SK-N-SH (cell line): ENCODE measurements at regions not wholly inside any gene's neighbourhood (a gene's known extent, or its start where the extent isn't known, plus 50 kb on each side); places are given as distances from the start of the nearest gene placed in this dataset.

Experiments
- CTCF ChIA-PET: fragments of 300-600, 350-600 bp; formaldehyde crosslinking; extraction: SDS; loops from one replicate; lab custom pipeline; 2021; lab: Yijun Ruan, JAX
- POLR2A ChIA-PET: fragments of 350-600 bp; sonication (Branson Sonifier 250); formaldehyde crosslinking; extraction: SDS; loops from one replicate; lab custom pipeline; 2020; ENCODE audit warnings: antibody characterized with exemption, inconsistent platforms; lab: Yijun Ruan, JAX
- DNase-seq: peaks from one replicate; pipeline ENCODE4 v3.0.0; 2012
- H2AFZ ChIP-seq: fragments of 200-600 bp; sonication (generic); 2 replicates; pipeline ENCODE4 v1.8.1; 2016; ENCODE audit warnings: antibody characterized with exemption, mild to moderate bottlenecking, low read depth
- H3F3A ChIP-seq: fragments of 200-600 bp; sonication (generic); replicated peaks from 2 replicates; pipeline ENCODE3; 2016; ENCODE audit warnings: antibody characterized with exemption, mild to moderate bottlenecking; ENCODE audit not compliant: insufficient read depth
- H3K27ac ChIP-seq, 2 experiments: fragments of 200-500 bp in 1 of 2; fragments of 200-600 bp in 1 of 2; sonication (Bioruptor generic) in 1 of 2; sonication (generic), shearing (Covaris generic) in 1 of 2; 2 replicates each; pipeline versions ENCODE4 v1.5.1 to v1.6.1; 2014 to 2016; ENCODE audit warnings: low read depth in 2 of 2, inconsistent platforms in 1 of 2, low read length in 1 of 2, mild to moderate bottlenecking in 1 of 2, mixed read lengths in 1 of 2
- H3K27me3 ChIP-seq: fragments of 200-600 bp; sonication (generic), shearing (Covaris generic); 2 replicates; pipeline ENCODE4 v1.6.1; 2016; ENCODE audit warnings: mixed run types; ENCODE audit not compliant: insufficient read depth
- H3K36me3 ChIP-seq, 2 experiments: fragments of 200-500 bp in 1 of 2; fragments of 200-600 bp in 1 of 2; sonication (Bioruptor generic) in 1 of 2; sonication (generic) in 1 of 2; replicated peaks in 1 of 2; 2 replicates each; pipeline versions ENCODE3 to v1.5.1; 2014 to 2016; ENCODE audit warnings: low read length in 1 of 2, mild to moderate bottlenecking in 1 of 2; ENCODE audit not compliant: insufficient read depth in 2 of 2, control insufficient read depth in 1 of 2
- H3K4me1 ChIP-seq, 2 experiments: fragments of 200-500 bp in 1 of 2; fragments of 200-600 bp in 1 of 2; sonication (Bioruptor generic) in 1 of 2; sonication (generic), shearing (Covaris generic) in 1 of 2; 2 replicates each; pipeline versions ENCODE4 v1.5.1 to v1.6.1; 2014 to 2016; ENCODE audit warnings: low read depth in 1 of 2, low read length in 1 of 2, mixed run types in 1 of 2; ENCODE audit not compliant: insufficient read depth in 2 of 2, control insufficient read depth in 1 of 2
- H3K4me2 ChIP-seq: fragments of 200-600 bp; sonication (generic), shearing (Covaris generic); 2 replicates; pipeline ENCODE4 v1.6.1; 2017; ENCODE audit warnings: mixed run types
- H3K4me3 ChIP-seq, 2 experiments: fragments of 200-500 bp in 1 of 2; fragments of 200-600 bp in 1 of 2; sonication (Bioruptor generic) in 1 of 2; sonication (generic), shearing (Covaris generic) in 1 of 2; 2 replicates each; pipeline versions ENCODE4 v1.5.1 to v1.8.1; 2014 to 2016; ENCODE audit warnings: low read depth in 2 of 2, inconsistent platforms in 1 of 2, low read length in 1 of 2, mild to moderate bottlenecking in 1 of 2, mixed read lengths in 1 of 2, moderate library complexity in 1 of 2
- H3K79me2 ChIP-seq: fragments of 200-600 bp; sonication (generic); 2 replicates; pipeline ENCODE4 v1.8.1; 2017; ENCODE audit warnings: mild to moderate bottlenecking; ENCODE audit not compliant: insufficient read depth
- H3K9ac ChIP-seq: fragments of 200-600 bp; sonication (generic); 2 replicates; pipeline ENCODE4 v1.6.1; 2017; ENCODE audit warnings: mixed run types
- H3K9me2 ChIP-seq: fragments of 200-600 bp; sonication (generic); 2 replicates; pipeline ENCODE4 v1.6.1; 2017; ENCODE audit warnings: mixed run types
- H3K9me3 ChIP-seq: fragments of 200-600 bp; sonication (generic); 2 replicates; pipeline ENCODE4 v1.6.1; 2017; ENCODE audit warnings: mixed run types, mild to moderate bottlenecking, moderate library complexity
- H4K20me1 ChIP-seq: fragments of 200-600 bp; sonication (generic); 2 replicates; pipeline ENCODE4 v1.6.1; 2017; ENCODE audit warnings: mild to moderate bottlenecking, mixed run types; ENCODE audit not compliant: insufficient read depth
- CHD2 ChIP-seq: fragments of 150-350 bp; IDR thresholded peaks from 2 replicates; pipeline ENCODE4 v1.6.1; 2018; ENCODE audit warnings: low read length; ENCODE audit not compliant: partially characterized antibody
- EP300 ChIP-seq, 2 experiments: IDR thresholded peaks; 2 replicates each; pipeline versions ENCODE4 v1.4.0 to v1.6.1; 2012; ENCODE audit warnings: borderline replicate concordance in 1 of 2, low read depth in 1 of 2, low read length in 1 of 2
- EZH2phosphoT487 ChIP-seq: fragments of 200-600 bp; sonication (generic); IDR thresholded peaks from 2 replicates; pipeline ENCODE4 v1.6.1; 2017; ENCODE audit warnings: low read depth, mixed run types, mild to moderate bottlenecking, antibody characterized with exemption, moderate library complexity, borderline replicate concordance
- FOSL2 ChIP-seq: IDR thresholded peaks from 2 replicates; pipeline ENCODE4 v1.4.0; 2012; ENCODE audit warnings: low read depth, mild to moderate bottlenecking, moderate library complexity, borderline replicate concordance
- GABPA ChIP-seq: IDR thresholded peaks from 2 replicates; pipeline ENCODE4 v1.4.0; 2012; ENCODE audit warnings: low read depth, mild to moderate bottlenecking
- GATA2 ChIP-seq: sonication (generic); formaldehyde crosslinking; IDR thresholded peaks from 2 replicates; pipeline ENCODE4 v1.5.0; 2020; ENCODE audit warnings: mild to moderate bottlenecking, missing genetic modification reagents
- MXI1 ChIP-seq: IDR thresholded peaks from 2 replicates; pipeline ENCODE4 v1.6.1; 2012; ENCODE audit warnings: mild to moderate bottlenecking, low read depth, low read length, improper control_type of control experiment
- NRF1 ChIP-seq: IDR thresholded peaks from 2 replicates; pipeline ENCODE4 v1.6.1; 2012; ENCODE audit warnings: low read depth, mild to moderate bottlenecking, low read length
- POLR2AphosphoS5 ChIP-seq: IDR thresholded peaks from 2 replicates; pipeline ENCODE4 v1.6.1; 2012; ENCODE audit warnings: low read depth, low read length
- RAD21 ChIP-seq: IDR thresholded peaks from 2 replicates; pipeline ENCODE4 v1.6.1; 2012; ENCODE audit warnings: mild to moderate bottlenecking, low read length
- RFX5 ChIP-seq: IDR thresholded peaks from 2 replicates; pipeline ENCODE4 v1.6.1; 2012; ENCODE audit warnings: mild to moderate bottlenecking, improper control_type of control experiment, low read length
- SMC3 ChIP-seq: IDR thresholded peaks from 2 replicates; pipeline ENCODE4 v1.6.1; 2012; ENCODE audit warnings: low read depth, low read length, improper control_type of control experiment
- TAF1 ChIP-seq: IDR thresholded peaks from 2 replicates; pipeline ENCODE4 v1.6.1; 2012; ENCODE audit warnings: low read depth, mild to moderate bottlenecking, low read length, moderate library complexity, borderline replicate concordance
- TEAD4 ChIP-seq: IDR thresholded peaks from 2 replicates; pipeline ENCODE4 v1.4.0; 2012; ENCODE audit warnings: mild to moderate bottlenecking, borderline replicate concordance; ENCODE audit not compliant: insufficient read depth
- WGBS: methylation state at CpG from one replicate; pipeline ENCODE4 v1.1.6; 2017; ENCODE audit warnings: low lambda C conversion rate; 5-methylcytosine and 5-hydroxymethylcytosine counted together
- TF ChIP-seq, protein P1 (sequence below): IDR thresholded peaks from 2 replicates; pipeline ENCODE4; 2012
- TF ChIP-seq, protein P2 (sequence below): fragments of 150-350 bp; IDR thresholded peaks from 2 replicates; pipeline ENCODE4 v1.6.1; 2016; ENCODE audit warnings: mild to moderate bottlenecking, low read depth, low read length
- TF ChIP-seq, protein P3 (sequence below): IDR thresholded peaks from 2 replicates; pipeline ENCODE4 v1.4.0; 2012; ENCODE audit warnings: low read depth, borderline replicate concordance
- TF ChIP-seq, protein P4 (sequence below): fragments of 150-350 bp; IDR thresholded peaks from 2 replicates; pipeline ENCODE4 v1.6.1; 2017; ENCODE audit warnings: antibody characterized with exemption, low read length, low read depth, borderline replicate concordance

DNA sequence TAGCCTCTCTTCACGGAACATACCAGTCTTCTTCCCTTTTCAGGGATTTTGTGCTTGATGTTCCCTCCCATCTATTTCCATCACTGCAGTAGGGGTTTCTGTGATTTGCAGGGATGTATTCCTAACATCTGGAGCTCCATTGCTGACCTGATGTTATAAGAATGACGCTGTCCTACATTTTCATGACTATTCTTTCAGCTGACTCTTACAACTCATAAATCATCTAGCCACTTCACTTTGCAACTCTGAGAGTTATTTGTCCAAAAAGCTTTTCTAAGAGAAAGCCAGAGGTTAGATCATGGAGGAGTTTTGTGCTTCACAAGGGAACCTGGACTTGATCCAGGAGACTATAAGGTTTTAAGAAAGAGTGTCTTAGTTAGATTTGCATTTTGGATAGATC is 116.6 kb upstream of the FAR2 start (continued):
- TF ChIP-seq, protein P1, sequence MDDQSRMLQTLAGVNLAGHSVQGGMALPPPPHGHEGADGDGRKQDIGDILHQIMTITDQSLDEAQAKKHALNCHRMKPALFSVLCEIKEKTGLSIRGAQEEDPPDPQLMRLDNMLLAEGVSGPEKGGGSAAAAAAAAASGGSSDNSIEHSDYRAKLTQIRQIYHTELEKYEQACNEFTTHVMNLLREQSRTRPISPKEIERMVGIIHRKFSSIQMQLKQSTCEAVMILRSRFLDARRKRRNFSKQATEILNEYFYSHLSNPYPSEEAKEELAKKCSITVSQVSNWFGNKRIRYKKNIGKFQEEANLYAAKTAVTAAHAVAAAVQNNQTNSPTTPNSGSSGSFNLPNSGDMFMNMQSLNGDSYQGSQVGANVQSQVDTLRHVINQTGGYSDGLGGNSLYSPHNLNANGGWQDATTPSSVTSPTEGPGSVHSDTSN, result no peak
- TF ChIP-seq GABPA (no peak), RAD21 (no peak)
- TF ChIP-seq, protein P2, sequence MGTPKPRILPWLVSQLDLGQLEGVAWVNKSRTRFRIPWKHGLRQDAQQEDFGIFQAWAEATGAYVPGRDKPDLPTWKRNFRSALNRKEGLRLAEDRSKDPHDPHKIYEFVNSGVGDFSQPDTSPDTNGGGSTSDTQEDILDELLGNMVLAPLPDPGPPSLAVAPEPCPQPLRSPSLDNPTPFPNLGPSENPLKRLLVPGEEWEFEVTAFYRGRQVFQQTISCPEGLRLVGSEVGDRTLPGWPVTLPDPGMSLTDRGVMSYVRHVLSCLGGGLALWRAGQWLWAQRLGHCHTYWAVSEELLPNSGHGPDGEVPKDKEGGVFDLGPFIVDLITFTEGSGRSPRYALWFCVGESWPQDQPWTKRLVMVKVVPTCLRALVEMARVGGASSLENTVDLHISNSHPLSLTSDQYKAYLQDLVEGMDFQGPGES, result no peak

DNA sequence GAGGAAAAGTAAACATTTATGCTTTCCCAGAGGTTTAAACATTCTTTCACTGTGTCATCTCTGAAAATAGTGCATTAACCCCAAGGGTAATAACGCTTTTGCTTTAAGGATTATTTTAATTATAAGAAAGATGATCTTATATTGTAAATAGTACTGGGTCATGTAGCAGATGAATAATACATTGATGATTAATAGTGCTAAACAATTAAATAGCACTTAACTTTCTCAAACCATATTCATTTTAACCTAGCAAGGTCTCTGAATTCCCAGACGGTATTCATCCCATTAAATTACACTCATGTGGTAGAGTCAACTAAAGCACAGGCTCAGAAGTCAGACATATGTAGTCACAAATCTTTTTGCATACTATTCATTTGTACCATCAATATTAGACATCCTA is 115.6 kb upstream of the FAR2 start:
- no peaks in the 10 kb centered on the region for H3K79me2 ChIP-seq
- CTCF ChIA-PET, result interaction anchor here (1.1 kb wide), 1 partner anchor 9 kb away, joined by 3 read pairs; no protein-coding TSS in a partner anchor
- no peak overlapping the region for H3K9ac ChIP-seq
- no peak for DNase-seq
- 78% methylated on average over 2 of the region's 2 CpGs for WGBS
- no peaks in the 10 kb centered on the region for H3K9me2 ChIP-seq
- H3K27me3 ChIP-seq, result no peaks in the 10 kb centered on the region
- POLR2A ChIA-PET, result no interaction called here
- H3F3A ChIP-seq, result no peaks in the 10 kb centered on the region
- TF ChIP-seq, protein P3, sequence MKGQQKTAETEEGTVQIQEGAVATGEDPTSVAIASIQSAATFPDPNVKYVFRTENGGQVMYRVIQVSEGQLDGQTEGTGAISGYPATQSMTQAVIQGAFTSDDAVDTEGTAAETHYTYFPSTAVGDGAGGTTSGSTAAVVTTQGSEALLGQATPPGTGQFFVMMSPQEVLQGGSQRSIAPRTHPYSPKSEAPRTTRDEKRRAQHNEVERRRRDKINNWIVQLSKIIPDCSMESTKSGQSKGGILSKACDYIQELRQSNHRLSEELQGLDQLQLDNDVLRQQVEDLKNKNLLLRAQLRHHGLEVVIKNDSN, result no peak
- TF ChIP-seq MXI1, result no peak
- TF ChIP-seq RFX5, result no peak
- TF ChIP-seq, protein P2, result no peak
- TF ChIP-seq EP300 (IDR thresholded peaks at IDR 0.05; ENCODE audit: borderline replicate concordance in 1 of 2, low read depth in 1 of 2, low read length in 1 of 2), result no peak
- TF ChIP-seq CHD2, result no peak
- no peak for TF ChIP-seq FOSL2
- TF ChIP-seq EZH2phosphoT487, result no peak
- no peak for TF ChIP-seq POLR2AphosphoS5
- no peak for TF ChIP-seq TAF1
- TF ChIP-seq, protein P4, sequence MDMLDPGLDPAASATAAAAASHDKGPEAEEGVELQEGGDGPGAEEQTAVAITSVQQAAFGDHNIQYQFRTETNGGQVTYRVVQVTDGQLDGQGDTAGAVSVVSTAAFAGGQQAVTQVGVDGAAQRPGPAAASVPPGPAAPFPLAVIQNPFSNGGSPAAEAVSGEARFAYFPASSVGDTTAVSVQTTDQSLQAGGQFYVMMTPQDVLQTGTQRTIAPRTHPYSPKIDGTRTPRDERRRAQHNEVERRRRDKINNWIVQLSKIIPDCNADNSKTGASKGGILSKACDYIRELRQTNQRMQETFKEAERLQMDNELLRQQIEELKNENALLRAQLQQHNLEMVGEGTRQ, result no peak
- no peak for TF ChIP-seq GABPA
- no peak for TF ChIP-seq TEAD4
- no peak for TF ChIP-seq NRF1
- no peak for TF ChIP-seq GATA2 (CRISPR knock-in tag)
- TF ChIP-seq SMC3, result no peak
- peaks cover 0 to 2% of the 10 kb centered on the region in 2 experiments; a peak in 1 of 4 replicates for H3K4me1 ChIP-seq
- H3K4me3 ChIP-seq, result no peak overlapping the region
- H3K36me3 ChIP-seq, result no peaks in the 10 kb centered on the region
- H3K4me2 ChIP-seq, result no peak overlapping the region
- no peak overlapping the region for H2AFZ ChIP-seq
- H3K27ac ChIP-seq, result no peak overlapping the region
- H4K20me1 ChIP-seq, result no peaks in the 10 kb centered on the region
- no peaks in the 10 kb centered on the region for H3K9me3 ChIP-seq
